ENCODE measurements at regions not wholly inside any gene's neighbourhood (a gene's known extent, or its start where the extent isn't known, plus 50 kb on each side); places are given as distances from the start of the nearest gene placed in this dataset.

DNA sequence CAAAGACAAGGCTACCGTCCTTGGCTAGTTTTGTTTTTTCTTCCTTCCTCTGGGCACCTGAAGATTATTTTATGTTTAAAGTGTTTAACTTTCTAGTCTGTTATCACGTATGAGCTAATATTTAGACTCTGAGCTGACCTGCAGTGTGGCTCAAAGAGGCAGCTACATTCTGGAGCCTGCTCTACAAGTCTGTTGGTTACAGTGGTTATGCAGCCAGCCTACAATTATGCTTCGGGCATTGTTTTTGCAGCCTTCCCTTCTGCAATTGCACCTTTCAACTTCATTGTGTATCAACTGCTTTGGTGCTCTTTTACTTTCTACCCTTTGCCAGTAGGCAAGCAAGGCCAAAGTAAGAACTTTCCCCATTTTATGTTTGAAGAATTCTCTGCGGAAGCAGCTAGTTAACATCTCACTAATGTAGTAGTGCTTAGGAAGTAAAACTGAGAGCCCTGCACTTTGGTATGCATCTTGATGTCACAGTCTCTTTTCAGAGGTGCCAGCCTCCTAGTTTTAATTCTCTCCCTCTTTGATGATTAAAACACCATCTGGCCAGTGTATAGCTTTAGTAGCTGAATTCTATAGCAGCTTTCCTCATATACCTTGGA, 322.1 kb downstream of the FAM170A start:
- no peak for TF ChIP-seq CTCF (IDR thresholded peaks at IDR 0.05)
- no peak for TF ChIP-seq POLR2A (IDR thresholded peaks at IDR 0.05)
- no peak for TF ChIP-seq POLR2AphosphoS5 (IDR thresholded peaks at IDR 0.05)
